K562 (cell line): ENCODE measurements at regions not wholly inside any gene's neighbourhood (a gene's known extent, or its start where the extent isn't known, plus 50 kb on each side); places are given as distances from the start of the nearest gene placed in this dataset.

Source experiments
- CTCF ChIP-seq, 3 experiments: IDR thresholded peaks in 2 of 3; conservative IDR thresholded peaks in 1 of 3; 2 replicates each; pipeline ENCODE4 v1.5.1; 2011 to 2012; ENCODE audit warnings: low read length in 3 of 3, mild to moderate bottlenecking in 3 of 3, control low read depth in 2 of 3, improper control_type of control experiment in 1 of 3, inconsistent platforms in 1 of 3, low read depth in 1 of 3, mixed read lengths in 1 of 3, moderate library complexity in 1 of 3; ENCODE audit not compliant: insufficient read depth in 2 of 3
- YY1 ChIP-seq, 3 experiments: IDR thresholded peaks; 2 replicates each; pipeline ENCODE4 v1.6.1; 2011; ENCODE audit warnings: low read length in 2 of 3, mild to moderate bottlenecking in 2 of 3, moderate library complexity in 2 of 3, borderline replicate concordance in 1 of 3, control low read depth in 1 of 3, low read depth in 1 of 3; ENCODE audit not compliant: insufficient read depth in 3 of 3, insufficient replicate concordance in 2 of 3, control insufficient read depth in 1 of 3, insufficient read length in 1 of 3; ENCODE audit errors: extremely low read depth in 1 of 3

- TF ChIP-seq CTCF (IDR thresholded peaks at IDR 0.05 in 2 of 3, conservative IDR thresholded peaks at IDR 0.05 in 1 of 3; ENCODE audit: insufficient read depth in 2 of 3, low read depth in 1 of 3, low read length in 3 of 3) = no peak
- TF ChIP-seq YY1 (IDR thresholded peaks at IDR 0.05; ENCODE audit: borderline replicate concordance in 1 of 3, control insufficient read depth in 1 of 3, extremely low read depth in 1 of 3, insufficient read depth in 3 of 3, insufficient read length in 1 of 3, insufficient replicate concordance in 2 of 3, low read depth in 1 of 3, low read length in 2 of 3) = no peak
Observed at GRCh38 chr13:81676008-81676407, 1335.1 kb upstream of the SPRY2 start.
